HG02840 (cell line): ENCODE measurements at regions not wholly inside any gene's neighbourhood (a gene's known extent, or its start where the extent isn't known, plus 50 kb on each side); places are given as distances from the start of the nearest gene placed in this dataset.

ENCODE experiments used
- ATAC-seq: cut with Tn5 transposase; IDR thresholded peaks from one replicate; pipeline ENCODE4 v1.9.1; 2021; ENCODE audit warnings: mild to moderate bottlenecking, moderate library complexity, moderate number of reproducible peaks; ENCODE audit not compliant: unreplicated experiment, low FRiP score

- ATAC-seq = no peak
Measured at GRCh38 chr10:108421266-108421665, 1256.8 kb upstream of the SORCS1 start.

GRCh38 chr10:108413954-108414353 is 1249.4 kb upstream of the SORCS1 start:
- ATAC-seq = no peak

GRCh38 chr10:108412323-108412722 is 1247.8 kb upstream of the SORCS1 start:
- ATAC-seq = no peak

- no peak for ATAC-seq
Measured at GRCh38 chr10:108411894-108412293, 1247.4 kb upstream of the SORCS1 start.

- ATAC-seq = no peak
Measured at GRCh38 chr10:108411206-108411605, 1246.7 kb upstream of the SORCS1 start.

GRCh38 chr10:108410236-108410635 is 1245.7 kb upstream of the SORCS1 start:
- no peak for ATAC-seq

GRCh38 chr10:108409306-108409705 is 1244.8 kb upstream of the SORCS1 start:
- ATAC-seq = no peak

- ATAC-seq = no peak
Measured at GRCh38 chr10:108404155-108404554, 1239.6 kb upstream of the SORCS1 start.

- no peak for ATAC-seq
Measured at GRCh38 chr10:108399465-108399864, 1235.0 kb upstream of the SORCS1 start.

GRCh38 chr10:108393089-108393488 is 1228.6 kb upstream of the SORCS1 start:
- ATAC-seq = no peak

GRCh38 chr10:108392286-108392685 is 1227.8 kb upstream of the SORCS1 start:
- ATAC-seq = no peak

- no peak for ATAC-seq
Measured at GRCh38 chr10:108388706-108389105, 1224.2 kb upstream of the SORCS1 start.

GRCh38 chr10:108385963-108386362 is 1221.5 kb upstream of the SORCS1 start:
- no peak for ATAC-seq

GRCh38 chr10:108384378-108384777 is 1219.9 kb upstream of the SORCS1 start:
- ATAC-seq = no peak

GRCh38 chr10:108378779-108379178 is 1214.3 kb upstream of the SORCS1 start:
- no peak for ATAC-seq

- ATAC-seq = no peak
Measured at GRCh38 chr10:108375691-108376090, 1211.2 kb upstream of the SORCS1 start.

- no peak for ATAC-seq
Measured at GRCh38 chr10:108374991-108375390, 1210.5 kb upstream of the SORCS1 start.

GRCh38 chr10:108365541-108365940 is 1201.0 kb upstream of the SORCS1 start:
- ATAC-seq = no peak

GRCh38 chr10:108363576-108363975 is 1199.1 kb upstream of the SORCS1 start:
- ATAC-seq = no peak

GRCh38 chr10:108362961-108363360 is 1198.5 kb upstream of the SORCS1 start:
- ATAC-seq = no peak

- ATAC-seq = no peak
Measured at GRCh38 chr10:108362296-108362695, 1197.8 kb upstream of the SORCS1 start.

GRCh38 chr10:108360187-108360586 is 1195.7 kb upstream of the SORCS1 start:
- no peak for ATAC-seq

- peak; percentile 72 for ATAC-seq
Measured at GRCh38 chr10:108358912-108359311, 1194.4 kb upstream of the SORCS1 start.
